ENCODE measurements at regions not wholly inside any gene's neighbourhood (a gene's known extent, or its start where the extent isn't known, plus 50 kb on each side); places are given as distances from the start of the nearest gene placed in this dataset.

DNA sequence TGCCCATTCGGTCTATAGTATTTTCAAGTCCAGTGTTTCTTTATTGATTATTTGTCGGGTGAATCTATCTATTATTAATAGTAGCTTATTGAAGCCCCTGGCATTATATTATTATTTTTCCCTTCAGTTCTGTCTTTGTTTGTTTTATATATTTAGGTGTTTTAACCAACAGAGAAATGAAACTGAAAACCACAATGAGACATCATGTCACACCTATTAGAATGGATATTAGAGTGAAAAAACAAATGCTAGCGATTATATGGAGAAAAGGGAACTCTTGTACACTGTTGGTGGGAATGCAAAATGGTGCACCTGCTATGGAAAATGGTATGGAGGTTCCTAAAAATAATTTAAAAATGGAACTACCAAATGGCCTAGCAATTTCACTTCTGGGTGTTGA is 272.5 kb downstream of the ADAM29 start:
- TF ChIP-seq, protein P1, sequence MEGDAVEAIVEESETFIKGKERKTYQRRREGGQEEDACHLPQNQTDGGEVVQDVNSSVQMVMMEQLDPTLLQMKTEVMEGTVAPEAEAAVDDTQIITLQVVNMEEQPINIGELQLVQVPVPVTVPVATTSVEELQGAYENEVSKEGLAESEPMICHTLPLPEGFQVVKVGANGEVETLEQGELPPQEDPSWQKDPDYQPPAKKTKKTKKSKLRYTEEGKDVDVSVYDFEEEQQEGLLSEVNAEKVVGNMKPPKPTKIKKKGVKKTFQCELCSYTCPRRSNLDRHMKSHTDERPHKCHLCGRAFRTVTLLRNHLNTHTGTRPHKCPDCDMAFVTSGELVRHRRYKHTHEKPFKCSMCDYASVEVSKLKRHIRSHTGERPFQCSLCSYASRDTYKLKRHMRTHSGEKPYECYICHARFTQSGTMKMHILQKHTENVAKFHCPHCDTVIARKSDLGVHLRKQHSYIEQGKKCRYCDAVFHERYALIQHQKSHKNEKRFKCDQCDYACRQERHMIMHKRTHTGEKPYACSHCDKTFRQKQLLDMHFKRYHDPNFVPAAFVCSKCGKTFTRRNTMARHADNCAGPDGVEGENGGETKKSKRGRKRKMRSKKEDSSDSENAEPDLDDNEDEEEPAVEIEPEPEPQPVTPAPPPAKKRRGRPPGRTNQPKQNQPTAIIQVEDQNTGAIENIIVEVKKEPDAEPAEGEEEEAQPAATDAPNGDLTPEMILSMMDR (IDR thresholded peaks at IDR 0.05; ENCODE audit: insufficient read depth, low read depth, low read length), result no peak
- TF ChIP-seq EZH2 (IDR thresholded peaks at IDR 0.05; ENCODE audit: insufficient read depth, low read length), result no peak
